ENCODE measurements at regions not wholly inside any gene's neighbourhood (a gene's known extent, or its start where the extent isn't known, plus 50 kb on each side); places are given as distances from the start of the nearest gene placed in this dataset.

DNA sequence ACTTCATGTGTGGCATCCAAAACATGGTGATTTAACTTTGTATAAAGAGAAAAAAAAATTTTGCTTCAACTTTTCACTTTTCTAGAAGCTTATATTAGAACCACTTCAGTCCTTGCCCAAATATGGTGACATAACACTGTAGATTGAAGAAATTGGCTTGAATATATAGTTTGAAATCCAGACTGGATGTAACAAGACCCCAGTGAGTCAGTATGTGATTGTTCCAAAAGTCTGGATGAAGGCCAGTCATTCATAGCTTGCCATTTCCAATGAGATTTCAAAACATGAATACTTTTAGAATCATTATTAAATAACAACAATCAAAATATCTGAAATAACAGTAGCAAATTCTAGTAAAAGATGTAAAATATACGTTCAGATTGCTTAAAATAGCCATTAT, 104.8 kb upstream of the FN1 start:
- TF ChIP-seq, protein P1, sequence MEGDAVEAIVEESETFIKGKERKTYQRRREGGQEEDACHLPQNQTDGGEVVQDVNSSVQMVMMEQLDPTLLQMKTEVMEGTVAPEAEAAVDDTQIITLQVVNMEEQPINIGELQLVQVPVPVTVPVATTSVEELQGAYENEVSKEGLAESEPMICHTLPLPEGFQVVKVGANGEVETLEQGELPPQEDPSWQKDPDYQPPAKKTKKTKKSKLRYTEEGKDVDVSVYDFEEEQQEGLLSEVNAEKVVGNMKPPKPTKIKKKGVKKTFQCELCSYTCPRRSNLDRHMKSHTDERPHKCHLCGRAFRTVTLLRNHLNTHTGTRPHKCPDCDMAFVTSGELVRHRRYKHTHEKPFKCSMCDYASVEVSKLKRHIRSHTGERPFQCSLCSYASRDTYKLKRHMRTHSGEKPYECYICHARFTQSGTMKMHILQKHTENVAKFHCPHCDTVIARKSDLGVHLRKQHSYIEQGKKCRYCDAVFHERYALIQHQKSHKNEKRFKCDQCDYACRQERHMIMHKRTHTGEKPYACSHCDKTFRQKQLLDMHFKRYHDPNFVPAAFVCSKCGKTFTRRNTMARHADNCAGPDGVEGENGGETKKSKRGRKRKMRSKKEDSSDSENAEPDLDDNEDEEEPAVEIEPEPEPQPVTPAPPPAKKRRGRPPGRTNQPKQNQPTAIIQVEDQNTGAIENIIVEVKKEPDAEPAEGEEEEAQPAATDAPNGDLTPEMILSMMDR (conservative IDR thresholded peaks at IDR 0.05; ENCODE audit: low read depth, low read length) = no peak
- no peak for TF ChIP-seq EZH2phosphoT487 (IDR thresholded peaks at IDR 0.05; ENCODE audit: borderline replicate concordance, low read length)
